MM.1S (cell line): ENCODE measurements at regions not wholly inside any gene's neighbourhood (a gene's known extent, or its start where the extent isn't known, plus 50 kb on each side); places are given as distances from the start of the nearest gene placed in this dataset.

ENCODE experiments used
- EZH2 ChIP-seq: fragments of 300-600 bp; sonication (generic); optimal IDR thresholded peaks from 2 replicates; pipeline ENCODE3; 2017; ENCODE audit warnings: low read depth, mild to moderate bottlenecking, antibody characterized with exemption, low read length, mixed read lengths
- TF ChIP-seq, protein P1 (sequence below): fragments of 300-600 bp; sonication (generic); IDR thresholded peaks from 2 replicates; pipeline ENCODE4 v1.5.1; 2016; ENCODE audit warnings: antibody characterized with exemption, low read length, mixed read lengths

DNA sequence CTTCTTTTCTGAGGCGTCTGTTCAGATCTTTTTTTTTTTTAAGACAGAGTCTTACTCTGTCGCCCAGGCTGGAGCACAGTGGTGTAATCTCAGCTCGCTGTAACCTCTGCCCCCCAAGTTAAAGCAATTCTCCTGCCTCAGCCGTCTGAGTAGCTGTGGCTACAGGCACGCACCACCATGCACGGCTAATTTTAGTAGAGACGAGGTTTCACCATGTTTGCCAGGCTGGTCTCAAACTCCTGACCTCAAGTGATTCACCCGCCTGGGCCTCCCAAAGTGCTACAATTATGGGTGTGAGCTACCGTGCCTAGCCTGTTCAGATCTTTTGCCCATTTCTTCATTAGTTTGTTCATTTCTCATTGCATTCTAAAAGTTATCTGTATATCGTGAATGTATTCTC, 55.1 kb upstream of the DBX2 start:
- TF ChIP-seq, protein P1, sequence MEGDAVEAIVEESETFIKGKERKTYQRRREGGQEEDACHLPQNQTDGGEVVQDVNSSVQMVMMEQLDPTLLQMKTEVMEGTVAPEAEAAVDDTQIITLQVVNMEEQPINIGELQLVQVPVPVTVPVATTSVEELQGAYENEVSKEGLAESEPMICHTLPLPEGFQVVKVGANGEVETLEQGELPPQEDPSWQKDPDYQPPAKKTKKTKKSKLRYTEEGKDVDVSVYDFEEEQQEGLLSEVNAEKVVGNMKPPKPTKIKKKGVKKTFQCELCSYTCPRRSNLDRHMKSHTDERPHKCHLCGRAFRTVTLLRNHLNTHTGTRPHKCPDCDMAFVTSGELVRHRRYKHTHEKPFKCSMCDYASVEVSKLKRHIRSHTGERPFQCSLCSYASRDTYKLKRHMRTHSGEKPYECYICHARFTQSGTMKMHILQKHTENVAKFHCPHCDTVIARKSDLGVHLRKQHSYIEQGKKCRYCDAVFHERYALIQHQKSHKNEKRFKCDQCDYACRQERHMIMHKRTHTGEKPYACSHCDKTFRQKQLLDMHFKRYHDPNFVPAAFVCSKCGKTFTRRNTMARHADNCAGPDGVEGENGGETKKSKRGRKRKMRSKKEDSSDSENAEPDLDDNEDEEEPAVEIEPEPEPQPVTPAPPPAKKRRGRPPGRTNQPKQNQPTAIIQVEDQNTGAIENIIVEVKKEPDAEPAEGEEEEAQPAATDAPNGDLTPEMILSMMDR: no peak
- no peak for TF ChIP-seq EZH2
